ENCODE measurements at regions not wholly inside any gene's neighbourhood (a gene's known extent, or its start where the extent isn't known, plus 50 kb on each side); places are given as distances from the start of the nearest gene placed in this dataset.

DNA sequence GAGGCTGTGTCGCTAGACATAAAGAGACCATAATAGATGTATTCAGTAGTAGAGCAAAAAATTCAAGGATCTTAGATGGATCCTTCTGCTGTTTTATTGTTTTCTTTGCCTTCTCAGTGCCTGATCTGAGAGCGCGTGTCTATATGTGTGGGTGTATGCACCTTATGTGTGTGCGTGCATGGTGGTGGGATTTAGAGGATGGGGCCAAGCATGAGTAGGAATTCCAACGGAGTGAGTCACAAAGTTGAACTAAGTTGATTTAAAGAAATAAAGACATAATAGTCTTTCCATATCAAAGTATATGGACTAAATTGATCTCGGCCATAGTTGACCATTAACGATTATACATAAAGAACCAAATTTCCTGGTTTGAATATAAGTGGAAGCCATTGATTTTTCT, 178.7 kb downstream of the CYYR1 start:
- TF ChIP-seq, protein P1, sequence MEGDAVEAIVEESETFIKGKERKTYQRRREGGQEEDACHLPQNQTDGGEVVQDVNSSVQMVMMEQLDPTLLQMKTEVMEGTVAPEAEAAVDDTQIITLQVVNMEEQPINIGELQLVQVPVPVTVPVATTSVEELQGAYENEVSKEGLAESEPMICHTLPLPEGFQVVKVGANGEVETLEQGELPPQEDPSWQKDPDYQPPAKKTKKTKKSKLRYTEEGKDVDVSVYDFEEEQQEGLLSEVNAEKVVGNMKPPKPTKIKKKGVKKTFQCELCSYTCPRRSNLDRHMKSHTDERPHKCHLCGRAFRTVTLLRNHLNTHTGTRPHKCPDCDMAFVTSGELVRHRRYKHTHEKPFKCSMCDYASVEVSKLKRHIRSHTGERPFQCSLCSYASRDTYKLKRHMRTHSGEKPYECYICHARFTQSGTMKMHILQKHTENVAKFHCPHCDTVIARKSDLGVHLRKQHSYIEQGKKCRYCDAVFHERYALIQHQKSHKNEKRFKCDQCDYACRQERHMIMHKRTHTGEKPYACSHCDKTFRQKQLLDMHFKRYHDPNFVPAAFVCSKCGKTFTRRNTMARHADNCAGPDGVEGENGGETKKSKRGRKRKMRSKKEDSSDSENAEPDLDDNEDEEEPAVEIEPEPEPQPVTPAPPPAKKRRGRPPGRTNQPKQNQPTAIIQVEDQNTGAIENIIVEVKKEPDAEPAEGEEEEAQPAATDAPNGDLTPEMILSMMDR (IDR thresholded peaks at IDR 0.05; ENCODE audit: insufficient read depth, low read length, poor library complexity, severe bottlenecking), result no peak
- TF ChIP-seq EZH2phosphoT487 (conservative IDR thresholded peaks at IDR 0.05; ENCODE audit: low read length), result no peak
